ENCODE measurements at regions not wholly inside any gene's neighbourhood (a gene's known extent, or its start where the extent isn't known, plus 50 kb on each side); places are given as distances from the start of the nearest gene placed in this dataset.
A peak's percentile ranks its signal among the peaks of the same experiment; 100 is the strongest.

GRCh38 chr3:194280777-194281176 is 70.4 kb downstream of the CPN2 start:
- H3K9me3 ChIP-seq: no peaks in the 10 kb centered on the region
- intact Hi-C loops (cut with DNase I; ENCODE audit: low total_unique reads): no loop called here
- H3K4me3 ChIP-seq: no peak overlapping the region
- DNase-seq: no peak
- H3K27me3 ChIP-seq (replicated peaks in 1 of 7): no peaks in the 10 kb centered on the region
- no peak for TF ChIP-seq POLR2AphosphoS5 (IDR thresholded peaks at IDR 0.05)
- no peak for TF ChIP-seq POLR2A (IDR thresholded peaks at IDR 0.05)
- no peak for TF ChIP-seq CTCF (IDR thresholded peaks at IDR 0.05 in 8 of 11, conservative IDR thresholded peaks at IDR 0.05 in 3 of 11)
- H3K27ac ChIP-seq: no peak overlapping the region
- WGBS, 5 donors: 71 to 97% (median 86%) methylated on average over 2 of the region's 2 CpGs
- H3K36me3 ChIP-seq: no peaks in the 10 kb centered on the region
- peaks cover 0 to 45% (median 17%) of the 10 kb centered on the region in 6 donors for H3K4me1 ChIP-seq

DNA sequence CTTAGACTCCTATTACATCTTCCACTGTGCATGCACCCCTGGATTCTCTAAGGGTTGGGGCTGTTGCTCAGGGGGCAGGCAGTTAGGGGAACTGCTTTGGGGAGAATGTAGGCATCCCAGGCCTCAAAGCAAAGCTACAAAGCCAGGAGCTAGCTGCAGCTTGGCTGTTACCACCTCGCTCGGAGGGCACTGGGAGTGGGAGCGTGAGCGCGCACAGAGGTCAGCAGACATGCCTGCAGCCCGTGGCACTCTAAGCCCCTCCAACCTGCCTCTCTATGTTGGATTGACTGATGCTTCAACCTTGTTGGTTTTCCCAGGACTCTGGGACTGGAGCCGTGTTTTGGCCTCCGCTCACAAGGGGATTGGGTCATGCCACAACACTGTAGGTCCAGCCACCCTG is 69.8 kb downstream of the CPN2 start:
- Histone ChIP-seq H3K36me3 (no peaks in the 10 kb centered on the region), H3K4me1 (peaks cover 0 to 41% (median 17%) of the 10 kb centered on the region in 6 donors), H3K4me3 (no peak overlapping the region), H3K27me3 (replicated peaks in 1 of 7) (no peaks in the 10 kb centered on the region), H3K27ac (no peak overlapping the region), H3K9me3 (no peaks in the 10 kb centered on the region)
- intact Hi-C loops (cut with DNase I; ENCODE audit: low total_unique reads): no loop called here
- DNase-seq: no peak
- no peak for TF ChIP-seq CTCF (IDR thresholded peaks at IDR 0.05 in 8 of 11, conservative IDR thresholded peaks at IDR 0.05 in 3 of 11)
- no peak for TF ChIP-seq POLR2AphosphoS5 (IDR thresholded peaks at IDR 0.05)
- TF ChIP-seq POLR2A (IDR thresholded peaks at IDR 0.05): no peak
- 91 to 99% (median 98%) methylated on average over 6 to 8 of the region's 8 CpGs for WGBS, 5 donors

GRCh38 chr3:194281766-194282165 is 69.4 kb downstream of the CPN2 start:
- no peaks in the 10 kb centered on the region for H3K27me3 ChIP-seq (replicated peaks in 1 of 7)
- no peak for DNase-seq
- TF ChIP-seq CTCF (IDR thresholded peaks at IDR 0.05 in 8 of 11, conservative IDR thresholded peaks at IDR 0.05 in 3 of 11) (no peak), POLR2AphosphoS5 (IDR thresholded peaks at IDR 0.05) (no peak), POLR2A (IDR thresholded peaks at IDR 0.05) (no peak)
- no peak overlapping the region for H3K4me3 ChIP-seq
- WGBS, 5 donors: 86 to 96% (median 90%) methylated on average over 6 to 10 of the region's 10 CpGs
- H3K9me3 ChIP-seq: no peaks in the 10 kb centered on the region
- no peak overlapping the region for H3K27ac ChIP-seq
- intact Hi-C loops (cut with DNase I; ENCODE audit: low total_unique reads): no loop called here
- no peaks in the 10 kb centered on the region for H3K36me3 ChIP-seq
- peaks cover 0 to 37% (median 17%) of the 10 kb centered on the region in 6 donors for H3K4me1 ChIP-seq

DNA sequence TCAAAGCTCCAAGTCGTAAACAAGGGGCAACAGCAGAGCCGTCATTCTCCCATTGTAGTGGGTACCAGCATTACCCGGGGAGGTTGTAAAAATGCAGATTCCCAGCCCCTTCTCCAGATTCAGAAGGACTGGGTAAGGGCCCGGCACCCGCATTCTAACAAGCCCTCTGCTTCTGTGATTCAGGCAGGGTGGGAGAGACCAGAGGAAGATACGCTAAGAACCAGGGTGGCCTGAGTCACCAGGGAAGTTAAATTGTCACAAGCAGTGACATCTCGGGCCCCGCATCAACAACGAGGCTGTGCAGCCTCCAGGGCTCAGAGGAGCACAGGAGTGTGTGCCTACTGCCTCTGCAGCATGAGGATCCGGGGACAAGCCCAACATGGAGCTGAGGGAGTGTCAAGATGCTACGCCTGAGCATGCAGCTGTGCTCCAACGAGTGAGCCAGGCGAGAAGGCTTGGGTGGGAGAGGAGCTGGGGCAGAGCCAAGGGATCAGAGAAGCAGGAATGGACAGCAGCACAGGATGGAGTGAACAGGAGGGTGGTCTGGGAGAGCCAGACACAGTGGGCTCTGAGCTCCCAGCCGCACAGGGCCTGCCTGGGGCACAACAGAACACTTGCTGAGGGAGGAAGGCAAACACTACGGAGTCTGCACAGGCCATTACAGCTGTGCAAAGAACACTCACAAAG is 68.5 kb downstream of the CPN2 start:
- H3K4me1 ChIP-seq: peaks cover 0 to 29% (median 13%) of the 10 kb centered on the region in 6 donors

More for the DNA sequence above, 68.5 kb downstream of the CPN2 start:
- DNase-seq: peak; percentile 47
- WGBS, 5 donors: 86 to 94% (median 90%) methylated on average over 15 of the region's 15 CpGs
- Histone ChIP-seq H3K9me3 (no peaks in the 10 kb centered on the region), H3K4me3 (no peak overlapping the region), H3K27ac (peak overlapping the region in 6 of 8 donors; percentile 19 to 54 (median 46)), H3K27me3 (replicated peaks in 1 of 7) (no peaks in the 10 kb centered on the region), H3K36me3 (no peaks in the 10 kb centered on the region)
- intact Hi-C loops (cut with DNase I; ENCODE audit: low total_unique reads): no loop called here
- no peak for TF ChIP-seq CTCF (IDR thresholded peaks at IDR 0.05 in 8 of 11, conservative IDR thresholded peaks at IDR 0.05 in 3 of 11)
- no peak for TF ChIP-seq POLR2AphosphoS5 (IDR thresholded peaks at IDR 0.05)
- no peak for TF ChIP-seq POLR2A (IDR thresholded peaks at IDR 0.05)

All from spleen (tissue), 11 donors.